Lung (tissue), 11 donors: ENCODE measurements at regions not wholly inside any gene's neighbourhood (a gene's known extent, or its start where the extent isn't known, plus 50 kb on each side); places are given as distances from the start of the nearest gene placed in this dataset.

ENCODE experiments used
- ATAC-seq: fragments of 200-7000 bp; cut with Tn5 transposase; one replicate; pipeline ENCODE4 v1.9.1; 2020; ENCODE audit warnings: moderate number of reproducible peaks; ENCODE audit not compliant: insufficient read depth, low FRiP score
- DNase-seq, 3 donors: peaks; one replicate each; pipeline ENCODE4 v3.0.0-alpha.2; 2013 to 2017
- H3K27ac ChIP-seq, 2 donors: one replicate each; pipeline ENCODE4 v1.5.1; 2013; ENCODE audit warnings: mild to moderate bottlenecking in 2 of 2, moderate library complexity in 2 of 2, control low read depth in 1 of 2, inconsistent platforms in 1 of 2, low read depth in 1 of 2, low read length in 1 of 2
- H3K27me3 ChIP-seq, 3 donors: one replicate each; pipeline ENCODE4 v1.5.1; 2013; ENCODE audit warnings: low read length in 2 of 3; ENCODE audit not compliant: control insufficient read depth in 3 of 3, insufficient read depth in 3 of 3
- H3K36me3 ChIP-seq, 4 donors: one replicate each; pipeline ENCODE4 v1.5.1; 2013; ENCODE audit warnings: low read length in 4 of 4, mild to moderate bottlenecking in 1 of 4, moderate library complexity in 1 of 4; ENCODE audit not compliant: control insufficient read depth in 4 of 4, insufficient read depth in 4 of 4
- H3K4me1 ChIP-seq, 5 donors: one replicate each; pipeline ENCODE4 v1.5.1; 2013; ENCODE audit warnings: low read length in 5 of 5, mild to moderate bottlenecking in 2 of 5, moderate library complexity in 1 of 5; ENCODE audit not compliant: control insufficient read depth in 5 of 5, insufficient read depth in 5 of 5
- H3K4me3 ChIP-seq: one replicate; pipeline ENCODE4 v1.5.1; 2013; ENCODE audit warnings: mild to moderate bottlenecking, control low read depth, moderate library complexity
- H3K9ac ChIP-seq, 2 donors: one replicate each; pipeline ENCODE4 v1.5.1; 2013; ENCODE audit warnings: low read length in 2 of 2, control low read depth in 1 of 2; ENCODE audit not compliant: insufficient read depth in 1 of 2
- H3K9me3 ChIP-seq, 4 donors: one replicate each; pipeline ENCODE4 v1.5.1; 2013; ENCODE audit warnings: low read length in 3 of 4, mild to moderate bottlenecking in 1 of 4, moderate library complexity in 1 of 4; ENCODE audit not compliant: control insufficient read depth in 4 of 4, insufficient read depth in 3 of 4
- WGBS, 2 donors: extraction: QIAGEN DNeasy Blood & Tissue Kit; methylation state at CpG; one replicate each; pipeline ENCODE4 v1.1.7; 2013; 5-methylcytosine and 5-hydroxymethylcytosine counted together
- TF ChIP-seq, protein P1 (sequence below): IDR thresholded peaks from 2 replicates; pipeline ENCODE4 v1.5.1; 2012; ENCODE audit warnings: mild to moderate bottlenecking; ENCODE audit errors: control extremely low read depth, extremely low read depth
- donor health status: control.
- donor health status: control.
- donor health status: Bipolar disorder and iron deficiency.
- donor health status: healthy.
- donor health status: DM: yes; HTN: yes; CAD: no.

DNA sequence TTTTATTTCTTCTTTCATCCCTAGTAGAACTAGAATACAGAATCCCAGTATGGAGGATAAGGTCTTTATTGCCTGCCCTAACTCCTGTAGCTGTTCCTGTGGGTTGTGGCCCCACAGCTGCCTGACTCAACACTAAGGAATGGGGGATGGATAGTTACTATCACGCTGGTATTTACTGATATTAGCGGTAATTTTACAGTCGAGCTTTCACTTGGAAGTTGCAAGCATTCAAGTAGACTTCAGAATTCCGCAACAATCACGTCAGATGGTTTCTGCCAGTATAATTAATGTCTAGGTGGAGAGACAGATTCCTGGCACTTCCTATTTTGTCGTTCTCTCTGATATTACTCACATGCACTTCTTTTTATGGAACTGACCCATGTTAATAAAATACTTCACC lies 489.8 kb downstream of the PABPC4L start:
- 81 to 88% methylated on average over 6 of the region's 6 CpGs for WGBS, 2 donors
- no peak overlapping the region for H3K27ac ChIP-seq
- no peak for DNase-seq
- no peaks in the 10 kb centered on the region for H3K36me3 ChIP-seq
- TF ChIP-seq, protein P1, sequence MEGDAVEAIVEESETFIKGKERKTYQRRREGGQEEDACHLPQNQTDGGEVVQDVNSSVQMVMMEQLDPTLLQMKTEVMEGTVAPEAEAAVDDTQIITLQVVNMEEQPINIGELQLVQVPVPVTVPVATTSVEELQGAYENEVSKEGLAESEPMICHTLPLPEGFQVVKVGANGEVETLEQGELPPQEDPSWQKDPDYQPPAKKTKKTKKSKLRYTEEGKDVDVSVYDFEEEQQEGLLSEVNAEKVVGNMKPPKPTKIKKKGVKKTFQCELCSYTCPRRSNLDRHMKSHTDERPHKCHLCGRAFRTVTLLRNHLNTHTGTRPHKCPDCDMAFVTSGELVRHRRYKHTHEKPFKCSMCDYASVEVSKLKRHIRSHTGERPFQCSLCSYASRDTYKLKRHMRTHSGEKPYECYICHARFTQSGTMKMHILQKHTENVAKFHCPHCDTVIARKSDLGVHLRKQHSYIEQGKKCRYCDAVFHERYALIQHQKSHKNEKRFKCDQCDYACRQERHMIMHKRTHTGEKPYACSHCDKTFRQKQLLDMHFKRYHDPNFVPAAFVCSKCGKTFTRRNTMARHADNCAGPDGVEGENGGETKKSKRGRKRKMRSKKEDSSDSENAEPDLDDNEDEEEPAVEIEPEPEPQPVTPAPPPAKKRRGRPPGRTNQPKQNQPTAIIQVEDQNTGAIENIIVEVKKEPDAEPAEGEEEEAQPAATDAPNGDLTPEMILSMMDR: no peak
- no peaks in the 10 kb centered on the region for H3K9me3 ChIP-seq
- H3K4me3 ChIP-seq: no peak overlapping the region
- H3K9ac ChIP-seq: no peak overlapping the region
- no peak for ATAC-seq
- no peaks in the 10 kb centered on the region for H3K27me3 ChIP-seq
- H3K4me1 ChIP-seq: peaks cover 0 to 13% (median 0%) of the 10 kb centered on the region in 5 donors

DNA sequence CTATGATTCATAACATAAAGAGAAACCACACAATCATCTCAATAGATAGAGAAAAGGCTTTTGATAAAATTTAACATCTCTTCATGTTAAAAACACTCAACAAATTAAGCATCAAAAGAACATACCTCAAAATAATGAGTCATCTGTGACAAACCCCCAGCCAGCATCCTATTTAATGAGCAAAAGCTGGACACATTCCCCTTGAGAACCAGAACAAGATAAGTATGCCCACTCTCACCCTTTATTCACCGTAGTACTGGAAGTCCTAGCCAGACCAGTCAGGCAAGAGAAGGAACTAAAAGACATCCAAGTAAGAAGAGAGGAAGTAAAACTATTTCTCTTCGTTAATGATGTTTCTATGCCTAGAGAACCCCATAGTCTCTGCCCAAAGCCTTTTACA lies 507.2 kb downstream of the PABPC4L start:
- Histone ChIP-seq H3K27me3 (no peaks in the 10 kb centered on the region), H3K27ac (no peak overlapping the region), H3K9ac (no peak overlapping the region), H3K36me3 (no peaks in the 10 kb centered on the region), H3K4me3 (no peak overlapping the region), H3K9me3 (peaks cover 0 to 3% (median 0%) of the 10 kb centered on the region in 4 donors), H3K4me1 (no peaks in the 10 kb centered on the region)
- 59 to 68% methylated on average over 2 of the region's 2 CpGs for WGBS, 2 donors
- ATAC-seq (no peak), DNase-seq (no peak)
- TF ChIP-seq, protein P1: no peak

DNA sequence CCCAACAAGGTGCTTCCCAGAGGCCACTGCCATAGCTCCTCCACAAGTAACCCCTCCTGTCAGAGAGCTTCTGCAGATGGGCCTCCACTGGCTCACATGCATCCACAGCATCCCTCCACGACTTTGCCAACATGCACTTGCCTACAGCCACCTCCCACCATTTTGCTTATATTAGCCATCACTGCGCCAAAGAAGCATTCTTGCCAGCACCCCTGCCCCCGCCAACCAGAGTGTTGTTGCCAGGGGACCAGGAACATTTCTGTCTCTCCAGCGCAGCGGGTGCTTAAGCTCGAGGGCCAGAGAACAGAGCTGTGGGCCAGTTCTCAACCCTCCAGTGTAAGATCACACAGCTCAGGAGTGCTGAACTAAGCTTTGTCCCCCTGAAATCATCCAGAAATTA lies 517.6 kb downstream of the PABPC4L start:
- ATAC-seq (no peak), DNase-seq (no peak)
- no peak overlapping the region for H3K9ac ChIP-seq
- no peak overlapping the region for H3K4me3 ChIP-seq
- H3K36me3 ChIP-seq: no peaks in the 10 kb centered on the region
- H3K27ac ChIP-seq: no peak overlapping the region
- WGBS, 2 donors: 73 to 87% methylated on average over 6 of the region's 6 CpGs
- no peaks in the 10 kb centered on the region for H3K4me1 ChIP-seq
- TF ChIP-seq, protein P1: no peak
- H3K9me3 ChIP-seq: peaks cover 0 to 3% (median 0%) of the 10 kb centered on the region in 4 donors
- H3K27me3 ChIP-seq: no peaks in the 10 kb centered on the region
